ENCODE measurements at regions not wholly inside any gene's neighbourhood (a gene's known extent, or its start where the extent isn't known, plus 50 kb on each side); places are given as distances from the start of the nearest gene placed in this dataset.
"Not testable (repeated sequence)": the region's sequence is repeated elsewhere in the genome, so short reads cannot be mapped to it uniquely, and the experiment has no call there.

DNA sequence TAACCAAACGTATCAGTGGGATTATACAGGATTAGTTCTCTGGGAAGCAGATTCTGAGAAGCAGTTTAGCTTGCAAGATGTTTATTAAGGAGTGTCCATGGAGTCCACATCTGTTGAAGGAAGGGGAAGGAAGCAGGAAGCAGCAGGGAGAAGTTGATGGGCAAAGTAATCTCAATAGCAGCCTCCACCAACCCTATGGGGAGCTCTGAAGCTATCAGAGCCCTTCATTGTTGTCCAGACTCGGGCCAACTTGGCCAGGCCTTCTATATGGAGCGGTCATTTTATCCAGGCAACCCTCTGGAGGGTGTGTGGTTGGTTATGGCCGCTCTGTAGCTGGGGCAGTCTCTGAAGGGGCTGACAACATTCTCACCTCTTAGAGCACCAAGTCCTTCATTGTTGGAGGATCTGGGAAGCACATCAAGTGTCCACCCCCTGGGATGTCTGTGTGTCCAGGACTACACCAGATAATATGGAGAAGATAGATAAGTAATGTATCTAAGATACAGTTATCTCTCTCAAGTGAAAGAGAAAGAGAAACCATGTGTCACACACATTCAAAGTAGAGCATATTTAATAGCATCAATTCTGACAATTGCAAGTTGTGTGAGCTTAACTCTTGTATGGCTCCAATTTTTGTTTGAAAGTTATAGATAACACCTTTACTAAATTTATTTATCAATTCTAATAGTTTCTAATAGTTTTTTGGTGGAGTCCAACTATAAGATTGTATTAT is 101.7 kb upstream of the TRIM77 start:
- peaks cover 0 to 11% (median 0%) of the 10 kb centered on the region in 4 donors for H3K4me1 ChIP-seq
- WGBS, 2 donors = 76 to 83% methylated on average over 4 of the region's 4 CpGs
- DNase-seq (ENCODE audit: low spot score in 2 of 2) = no peak
- no peak overlapping the region for H3K4me3 ChIP-seq
- H3K27ac ChIP-seq = no peak overlapping the region
- H3K9me3 ChIP-seq = no peaks in the 10 kb centered on the region
- TF ChIP-seq EP300 (IDR thresholded peaks at IDR 0.05) = no peak
- no peak for TF ChIP-seq POLR2A (IDR thresholded peaks at IDR 0.05)
- TF ChIP-seq CTCF (IDR thresholded peaks at IDR 0.05) = no peak
- no peaks in the 10 kb centered on the region for H3K36me3 ChIP-seq
- H3K27me3 ChIP-seq = no peaks in the 10 kb centered on the region

- Histone ChIP-seq H3K9me3 (no peaks in the 10 kb centered on the region), H3K27ac (no peak overlapping the region), H3K27me3 (no peaks in the 10 kb centered on the region), H3K4me3 (no peak overlapping the region), H3K36me3 (no peaks in the 10 kb centered on the region), H3K4me1 (peaks cover 0 to 18% (median 0%) of the 10 kb centered on the region in 4 donors)
- 69 to 70% methylated on average over 4 of the region's 4 CpGs for WGBS, 2 donors
- no peak for DNase-seq (ENCODE audit: low spot score in 2 of 2)
- TF ChIP-seq CTCF (IDR thresholded peaks at IDR 0.05) (no peak), POLR2A (IDR thresholded peaks at IDR 0.05) (no peak), EP300 (IDR thresholded peaks at IDR 0.05) (no peak)
Observed at GRCh38 chr11:89612096-89612495, 98.0 kb upstream of the TRIM77 start.

- 66 to 81% methylated on average over 3 of the region's 3 CpGs for WGBS, 2 donors
- Histone ChIP-seq H3K4me1 (peaks cover 0 to 18% (median 0%) of the 10 kb centered on the region in 4 donors), H3K27ac (no peak overlapping the region), H3K27me3 (no peaks in the 10 kb centered on the region), H3K4me3 (no peak overlapping the region), H3K36me3 (no peaks in the 10 kb centered on the region), H3K9me3 (no peaks in the 10 kb centered on the region)
- TF ChIP-seq POLR2A (IDR thresholded peaks at IDR 0.05) (no peak), CTCF (IDR thresholded peaks at IDR 0.05) (no peak), EP300 (IDR thresholded peaks at IDR 0.05) (no peak)
- DNase-seq (ENCODE audit: low spot score in 2 of 2) = no peak
Observed at GRCh38 chr11:89613911-89614310, 96.2 kb upstream of the TRIM77 start.

- TF ChIP-seq CTCF (IDR thresholded peaks at IDR 0.05) = peak in 2 of 5 experiments; percentile 19 to 20
- H3K4me3 ChIP-seq, H3K27me3 ChIP-seq, H3K27ac ChIP-seq, H3K9me3 ChIP-seq, H3K36me3 ChIP-seq: not testable (repeated sequence)
- peak in 1 of 2 donors; percentile 12 for DNase-seq (ENCODE audit: low spot score in 2 of 2)
- WGBS, 2 donors = 19 to 35% methylated on average over 5 of the region's 5 CpGs
- H3K4me1 ChIP-seq = peaks cover 0 to 18% (median 0%) of the 10 kb centered on the region in 4 donors
Observed at GRCh38 chr11:89614428-89614827, 95.7 kb upstream of the TRIM77 start.

GRCh38 chr11:89615642-89616041 is 94.5 kb upstream of the TRIM77 start:
- not testable (repeated sequence) for DNase-seq (ENCODE audit: low spot score in 2 of 2); H3K9me3 ChIP-seq
- H3K4me1 ChIP-seq = peaks cover 0 to 18% (median 0%) of the 10 kb centered on the region in 4 donors

GRCh38 chr11:89616161-89616560 is 93.9 kb upstream of the TRIM77 start:
- 55 to 56% methylated on average over 3 of the region's 3 CpGs for WGBS, 2 donors
- not testable (repeated sequence) for H3K4me3 ChIP-seq; H3K27ac ChIP-seq; H3K9me3 ChIP-seq; H3K36me3 ChIP-seq; H3K27me3 ChIP-seq; DNase-seq (ENCODE audit: low spot score in 2 of 2)
- H3K4me1 ChIP-seq = peaks cover 0 to 18% (median 0%) of the 10 kb centered on the region in 4 donors

More at GRCh38 chr11:89615642-89616041, 94.5 kb upstream of the TRIM77 start:
- H3K27ac ChIP-seq, H3K36me3 ChIP-seq, H3K4me3 ChIP-seq, H3K27me3 ChIP-seq: not testable (repeated sequence)
- 86 to 89% methylated on average over 1 of the region's 1 CpG for WGBS, 2 donors
